HEK293 (cell line): ENCODE measurements at regions not wholly inside any gene's neighbourhood (a gene's known extent, or its start where the extent isn't known, plus 50 kb on each side); places are given as distances from the start of the nearest gene placed in this dataset.
A peak's percentile ranks its signal among the peaks of the same experiment; 100 is the strongest.

ENCODE experiments used
- CTCF ChIA-PET: fragments of 350-600 bp; formaldehyde crosslinking; extraction: SDS; loops from one replicate; lab custom pipeline; 2021; ENCODE audit warnings: antibody characterized with exemption; lab: Yijun Ruan, JAX
- POLR2A ChIA-PET: fragments of 300-600 bp; formaldehyde crosslinking; extraction: SDS; loops from one replicate; lab custom pipeline; 2020; ENCODE audit warnings: antibody characterized with exemption, inconsistent platforms; lab: Yijun Ruan, JAX
- H3K27ac ChIP-seq: fragments of 200-500 bp; sonication (Bioruptor generic); 2 replicates; pipeline ENCODE4 v1.5.1; 2014; ENCODE audit warnings: low read depth, low read length, control low read depth, inconsistent platforms; ENCODE audit errors: extremely low read depth
- H3K36me3 ChIP-seq, 2 experiments: fragments of 200-500 bp in 1 of 2; sonication (Bioruptor generic) in 1 of 2; 1 replicate in 1 of 2; 2 replicates in 1 of 2; pipeline ENCODE4 v1.5.1; 2014 to 2017; ENCODE audit warnings: inconsistent platforms in 2 of 2, low read length in 2 of 2; ENCODE audit not compliant: control insufficient read depth in 2 of 2, insufficient read depth in 1 of 2
- H3K4me1 ChIP-seq: fragments of 200-500 bp; sonication (Bioruptor generic); 2 replicates; pipeline ENCODE4 v1.5.1; 2014; ENCODE audit warnings: mild to moderate bottlenecking, low read length, inconsistent platforms; ENCODE audit not compliant: control insufficient read depth, insufficient read depth
- H3K4me3 ChIP-seq: 2 replicates; pipeline ENCODE4 v1.5.1; 2011; ENCODE audit warnings: low read depth, mild to moderate bottlenecking, control low read depth, low read length, moderate library complexity
- H3K9me3 ChIP-seq: fragments of 200-500 bp; sonication (Bioruptor generic); 2 replicates; pipeline ENCODE4 v1.5.1; 2014; ENCODE audit warnings: low read depth, low read length, inconsistent platforms; ENCODE audit not compliant: control insufficient read depth, insufficient read depth
- BCL11B ChIP-seq: fragments of 450-650 bp; formaldehyde crosslinking; IDR thresholded peaks from 2 replicates; pipeline ENCODE4 v1.5.1; 2016; ENCODE audit warnings: low read depth, missing biosample characterization, missing genetic modification characterization
- HOXA7 ChIP-seq: sonication (generic); formaldehyde crosslinking; IDR thresholded peaks from 2 replicates; pipeline ENCODE4 v1.8.1; 2022; ENCODE audit warnings: missing genetic modification reagents, borderline replicate concordance
- IKZF3 ChIP-seq: fragments of 450-650 bp; IDR thresholded peaks from 2 replicates; pipeline ENCODE4 v1.5.0; 2018; ENCODE audit warnings: missing biosample characterization, mild to moderate bottlenecking, missing genetic modification characterization, moderate library complexity
- KLF16 ChIP-seq: fragments of 450-650 bp; formaldehyde crosslinking; IDR thresholded peaks from 2 replicates; pipeline ENCODE4 v1.5.1; 2017; ENCODE audit warnings: missing biosample characterization, missing genetic modification characterization
- KLF9 ChIP-seq: fragments of 450-650 bp; formaldehyde crosslinking; IDR thresholded peaks from 2 replicates; pipeline ENCODE4 v1.5.1; 2016; ENCODE audit warnings: missing biosample characterization, missing genetic modification characterization, low read depth
- OVOL3 ChIP-seq: fragments of 450-650 bp; formaldehyde crosslinking; IDR thresholded peaks from 2 replicates; pipeline ENCODE4 v1.5.1; 2016; ENCODE audit warnings: missing biosample characterization, missing genetic modification characterization
- PATZ1 ChIP-seq: fragments of 450-650 bp; formaldehyde crosslinking; IDR thresholded peaks from 2 replicates; pipeline ENCODE4 v1.5.1; 2016; ENCODE audit warnings: missing biosample characterization, missing genetic modification characterization
- PRDM4 ChIP-seq: fragments of 450-650 bp; formaldehyde crosslinking; IDR thresholded peaks from 2 replicates; pipeline ENCODE4 v1.5.1; 2017; ENCODE audit warnings: missing biosample characterization, missing genetic modification characterization
- SETDB1 ChIP-seq: IDR thresholded peaks from one replicate; pipeline ENCODE4 v1.6.1; 2017; ENCODE audit warnings: mild to moderate bottlenecking, low read length, moderate library complexity, mixed read lengths; ENCODE audit not compliant: insufficient read length
- SP7 ChIP-seq: fragments of 450-650 bp; formaldehyde crosslinking; IDR thresholded peaks from 2 replicates; pipeline ENCODE4 v1.5.1; 2016; ENCODE audit warnings: missing biosample characterization, missing genetic modification characterization
- ZBTB20 ChIP-seq: fragments of 450-650 bp; formaldehyde crosslinking; IDR thresholded peaks from 2 replicates; pipeline ENCODE4 v1.5.1; 2016; ENCODE audit warnings: missing biosample characterization, missing genetic modification characterization
- ZBTB8A ChIP-seq: fragments of 450-650 bp; formaldehyde crosslinking; IDR thresholded peaks from 2 replicates; pipeline ENCODE4 v1.5.1; 2016; ENCODE audit warnings: missing biosample characterization, missing genetic modification characterization
- ZNF112 ChIP-seq: fragments of 450-650 bp; formaldehyde crosslinking; IDR thresholded peaks from 2 replicates; pipeline ENCODE4 v1.5.0; 2017; ENCODE audit warnings: missing biosample characterization, missing genetic modification characterization
- ZNF114 ChIP-seq: fragments of 450-650 bp; formaldehyde crosslinking; IDR thresholded peaks from 2 replicates; pipeline ENCODE4 v1.5.0; 2017; ENCODE audit warnings: missing biosample characterization, missing genetic modification characterization
- ZNF266 ChIP-seq: fragments of 450-650 bp; formaldehyde crosslinking; IDR thresholded peaks from 2 replicates; pipeline ENCODE4 v1.5.1; 2016; ENCODE audit warnings: missing biosample characterization, missing genetic modification characterization, low read depth
- ZNF335 ChIP-seq: fragments of 450-650 bp; formaldehyde crosslinking; conservative IDR thresholded peaks from 2 replicates; pipeline ENCODE4 v1.5.1; 2016; ENCODE audit warnings: missing biosample characterization, missing genetic modification characterization
- ZNF404 ChIP-seq: fragments of 450-650 bp; formaldehyde crosslinking; IDR thresholded peaks from 2 replicates; pipeline ENCODE4 v1.5.1; 2017; ENCODE audit warnings: missing biosample characterization, missing genetic modification characterization
- ZNF426 ChIP-seq: fragments of 450-650 bp; formaldehyde crosslinking; IDR thresholded peaks from 2 replicates; pipeline ENCODE4 v1.5.1; 2017; ENCODE audit warnings: missing biosample characterization, missing genetic modification characterization, mild to moderate bottlenecking, inconsistent platforms, moderate library complexity
- ZNF449 ChIP-seq: fragments of 450-650 bp; formaldehyde crosslinking; IDR thresholded peaks from 2 replicates; pipeline ENCODE4 v1.5.1; 2017; ENCODE audit warnings: missing biosample characterization, mild to moderate bottlenecking, missing genetic modification characterization, moderate library complexity
- ZNF549 ChIP-seq: fragments of 450-650 bp; IDR thresholded peaks from 2 replicates; pipeline ENCODE4 v1.5.1; 2018; ENCODE audit warnings: missing biosample characterization, missing genetic modification characterization, mild to moderate bottlenecking, inconsistent platforms, moderate library complexity
- ZNF571 ChIP-seq: fragments of 450-650 bp; formaldehyde crosslinking; IDR thresholded peaks from 2 replicates; pipeline ENCODE4 v1.5.0; 2017; ENCODE audit warnings: missing biosample characterization, missing genetic modification characterization
- ZNF654 ChIP-seq: fragments of 450-650 bp; formaldehyde crosslinking; IDR thresholded peaks from 2 replicates; pipeline ENCODE4 v1.5.1; 2016; ENCODE audit warnings: low read depth, missing biosample characterization, missing genetic modification characterization
- ZNF660 ChIP-seq: fragments of 450-650 bp; IDR thresholded peaks from 2 replicates; pipeline ENCODE4 v1.5.1; 2018; ENCODE audit warnings: missing biosample characterization, mild to moderate bottlenecking, missing genetic modification characterization
- ZNF670 ChIP-seq: fragments of 450-650 bp; formaldehyde crosslinking; IDR thresholded peaks from 2 replicates; pipeline ENCODE4 v1.5.1; 2016; ENCODE audit warnings: missing biosample characterization, missing genetic modification characterization, low read depth
- ZNF677 ChIP-seq: fragments of 450-650 bp; IDR thresholded peaks from 2 replicates; pipeline ENCODE4 v1.5.0; 2018; ENCODE audit warnings: missing biosample characterization, mild to moderate bottlenecking, missing genetic modification characterization, moderate library complexity
- ZNF707 ChIP-seq: fragments of 450-650 bp; formaldehyde crosslinking; IDR thresholded peaks from 2 replicates; pipeline ENCODE4 v1.5.1; 2016; ENCODE audit warnings: missing biosample characterization, missing genetic modification characterization
- ZSCAN16 ChIP-seq: fragments of 450-650 bp; formaldehyde crosslinking; IDR thresholded peaks from 2 replicates; pipeline ENCODE4 v1.5.1; 2016; ENCODE audit warnings: missing biosample characterization, missing genetic modification characterization

GRCh38 chr3:75294124-75294523 lies 370.0 kb upstream of the FRG2C start:
- Histone ChIP-seq H3K27ac (no peak overlapping the region), H3K4me3 (no peak overlapping the region), H3K36me3 (no peaks in the 10 kb centered on the region), H3K9me3 (no peaks in the 10 kb centered on the region), H3K4me1 (no peaks in the 10 kb centered on the region)
- ChIA-PET POLR2A (no interaction called here), CTCF (interaction anchor here (0.7 to 2.1 kb wide), 5 partner anchors 9 to 347 kb away, joined by 3 to 7 read pairs (median 4); no protein-coding TSS in a partner anchor)
- TF ChIP-seq ZNF654 (tag by site-specific recombination) = peak; percentile 36; the same call in 1 of the 2 replicates
- TF ChIP-seq ZNF266 (tag by site-specific recombination) = no peak
- no peak for TF ChIP-seq PATZ1 (tag by site-specific recombination)
- no peak for TF ChIP-seq ZNF114 (tag by site-specific recombination)
- no peak for TF ChIP-seq KLF9 (tag by site-specific recombination)

- no peak for TF ChIP-seq SP7 (tag by site-specific recombination)
- no peak for TF ChIP-seq ZNF660 (tag by site-specific recombination)
- TF ChIP-seq ZNF426 (tag by site-specific recombination) = no peak
- TF ChIP-seq HOXA7 = no peak
- TF ChIP-seq ZNF670 = no peak
- no peak for TF ChIP-seq ZNF335 (tag by site-specific recombination)
- no peak for TF ChIP-seq ZNF571 (tag by site-specific recombination)
- TF ChIP-seq KLF16 (tag by site-specific recombination) = no peak
- TF ChIP-seq ZNF549 (tag by site-specific recombination) = no peak
- TF ChIP-seq BCL11B (tag by site-specific recombination) = no peak
Observed at GRCh38 chr3:75295013-75295412, 369.1 kb upstream of the FRG2C start.

GRCh38 chr3:75296858-75297257 lies 367.3 kb upstream of the FRG2C start:
- POLR2A ChIA-PET = no interaction called here
- CTCF ChIA-PET = no interaction called here
- TF ChIP-seq PRDM4 (tag by site-specific recombination) (no peak), SETDB1 (no peak), OVOL3 (tag by site-specific recombination) (no peak), ZNF707 (no peak), ZBTB8A (tag by site-specific recombination) (no peak), ZSCAN16 (tag by site-specific recombination) (no peak), ZBTB20 (no peak), ZNF677 (tag by site-specific recombination) (no peak), ZNF449 (tag by site-specific recombination) (no peak), ZNF404 (tag by site-specific recombination) (no peak), IKZF3 (no peak), ZNF112 (tag by site-specific recombination) (no peak)
- H3K4me3 ChIP-seq = no peak overlapping the region
- H3K27ac ChIP-seq = no peak overlapping the region
- no peaks in the 10 kb centered on the region for H3K4me1 ChIP-seq
- H3K9me3 ChIP-seq = no peaks in the 10 kb centered on the region
- H3K36me3 ChIP-seq = no peaks in the 10 kb centered on the region

More at GRCh38 chr3:75295013-75295412, 369.1 kb upstream of the FRG2C start:
- Histone ChIP-seq H3K27ac (no peak overlapping the region), H3K36me3 (no peaks in the 10 kb centered on the region), H3K4me3 (no peak overlapping the region), H3K4me1 (no peaks in the 10 kb centered on the region), H3K9me3 (no peaks in the 10 kb centered on the region)
- ChIA-PET CTCF (interaction anchor here (1.0 to 1.3 kb wide), 2 partner anchors 13 to 127 kb away, joined by 3 read pairs; no protein-coding TSS in a partner anchor), POLR2A (no interaction called here)
